Lower leg skin (tissue), 3 donors: ENCODE measurements at regions not wholly inside any gene's neighbourhood (a gene's known extent, or its start where the extent isn't known, plus 50 kb on each side); places are given as distances from the start of the nearest gene placed in this dataset.

Experiments
- CTCF ChIP-seq, 3 donors: fragments of 450-650 bp; IDR thresholded peaks; one replicate each; pipeline ENCODE4 v1.5.1; 2016; ENCODE audit warnings: antibody characterized with exemption in 3 of 3, mild to moderate bottlenecking in 3 of 3, moderate library complexity in 2 of 3
- POLR2A ChIP-seq, 2 donors: fragments of 450-650 bp; IDR thresholded peaks; one replicate each; pipeline ENCODE4 v1.6.1; 2016 to 2017; ENCODE audit warnings: antibody characterized with exemption in 2 of 2, mild to moderate bottlenecking in 1 of 2, moderate library complexity in 1 of 2

DNA sequence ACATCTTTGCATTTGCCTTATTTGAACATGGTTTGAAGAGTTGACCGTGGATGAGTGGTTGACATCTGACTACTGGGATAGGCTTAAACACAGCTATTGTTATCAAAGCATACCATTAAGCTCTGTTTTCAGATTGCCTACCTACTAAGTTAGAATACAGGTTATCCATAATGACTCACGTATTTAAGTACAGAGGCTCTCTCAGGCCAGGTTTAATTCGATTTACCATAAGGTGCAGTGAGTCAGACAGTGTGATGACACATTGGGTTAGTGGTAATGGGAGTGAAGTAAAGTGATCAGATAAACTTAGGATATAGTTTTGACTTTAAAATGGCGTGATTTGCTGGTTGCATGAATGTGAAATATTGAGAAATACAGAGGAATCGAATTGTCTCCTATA lies 732.0 kb upstream of the CTNND2 start:
- TF ChIP-seq CTCF (IDR thresholded peaks at IDR 0.05) (no peak), POLR2A (IDR thresholded peaks at IDR 0.05) (no peak)
